ENCODE measurements at regions not wholly inside any gene's neighbourhood (a gene's known extent, or its start where the extent isn't known, plus 50 kb on each side); places are given as distances from the start of the nearest gene placed in this dataset.
"Not testable (repeated sequence)": the region's sequence is repeated elsewhere in the genome, so short reads cannot be mapped to it uniquely, and the experiment has no call there.

- no peaks in the 10 kb centered on the region for H3K36me3 ChIP-seq
- no peak for DNase-seq (ENCODE audit: low spot score)
Observed at GRCh38 chr6:150496629-150497028, 103.1 kb upstream of the PLEKHG1 start.

GRCh38 chr6:150499882-150500312 is 99.8 kb upstream of the PLEKHG1 start:
- ATAC-seq (ENCODE audit: insufficient number of reproducible peaks, low FRiP score, low read depth) (no peak), DNase-seq (ENCODE audit: low spot score) (no peak)
- H3K4me1 ChIP-seq (ENCODE audit: control insufficient read depth in 1 of 2, low read depth in 2 of 2): no peaks in the 10 kb centered on the region
- no peaks in the 10 kb centered on the region for H3K27me3 ChIP-seq (replicated peaks; ENCODE audit: insufficient read depth)
- no peak overlapping the region for H3K4me3 ChIP-seq
- H3K27ac ChIP-seq: no peak overlapping the region
- H3K9me3 ChIP-seq: no peaks in the 10 kb centered on the region
- no peaks in the 10 kb centered on the region for H3K36me3 ChIP-seq
- no peak for TF ChIP-seq CTCF (IDR thresholded peaks at IDR 0.05)

More at GRCh38 chr6:150496629-150497028, 103.1 kb upstream of the PLEKHG1 start:
- H3K4me1 ChIP-seq (ENCODE audit: control insufficient read depth in 1 of 2, low read depth in 2 of 2): no peaks in the 10 kb centered on the region
- no peaks in the 10 kb centered on the region for H3K9me3 ChIP-seq
- H3K27me3 ChIP-seq (replicated peaks; ENCODE audit: insufficient read depth): no peaks in the 10 kb centered on the region
- no peak overlapping the region for H3K27ac ChIP-seq
- TF ChIP-seq CTCF (IDR thresholded peaks at IDR 0.05): no peak
- no peak overlapping the region for H3K4me3 ChIP-seq
- ATAC-seq (ENCODE audit: insufficient number of reproducible peaks, low FRiP score, low read depth): no peak

GRCh38 chr6:150500568-150500967 is 99.1 kb upstream of the PLEKHG1 start:
- H3K27ac ChIP-seq; H3K9me3 ChIP-seq; H3K36me3 ChIP-seq; DNase-seq (ENCODE audit: low spot score); H3K27me3 ChIP-seq (replicated peaks; ENCODE audit: insufficient read depth); H3K4me1 ChIP-seq (ENCODE audit: control insufficient read depth in 1 of 2, low read depth in 2 of 2); H3K4me3 ChIP-seq; ATAC-seq (ENCODE audit: insufficient number of reproducible peaks, low FRiP score, low read depth): not testable (repeated sequence)

- ATAC-seq (ENCODE audit: insufficient number of reproducible peaks, low FRiP score, low read depth) (no peak), DNase-seq (ENCODE audit: low spot score) (no peak)
- Histone ChIP-seq H3K9me3 (no peaks in the 10 kb centered on the region), H3K27ac (no peak overlapping the region), H3K36me3 (no peaks in the 10 kb centered on the region), H3K4me1 (ENCODE audit: control insufficient read depth in 1 of 2, low read depth in 2 of 2) (no peaks in the 10 kb centered on the region), H3K27me3 (replicated peaks; ENCODE audit: insufficient read depth) (no peaks in the 10 kb centered on the region), H3K4me3 (no peak overlapping the region)
- no peak for TF ChIP-seq CTCF (IDR thresholded peaks at IDR 0.05)
Observed at GRCh38 chr6:150503041-150503440, 96.6 kb upstream of the PLEKHG1 start.

GRCh38 chr6:150503586-150504339 is 95.9 kb upstream of the PLEKHG1 start:
- Histone ChIP-seq H3K36me3 (no peaks in the 10 kb centered on the region), H3K4me1 (ENCODE audit: control insufficient read depth in 1 of 2, low read depth in 2 of 2) (no peaks in the 10 kb centered on the region), H3K4me3 (no peak overlapping the region), H3K27ac (no peak overlapping the region), H3K27me3 (replicated peaks; ENCODE audit: insufficient read depth) (no peaks in the 10 kb centered on the region), H3K9me3 (no peaks in the 10 kb centered on the region)
- no peak for TF ChIP-seq CTCF (IDR thresholded peaks at IDR 0.05)
- no peak for DNase-seq (ENCODE audit: low spot score)
- ATAC-seq (ENCODE audit: insufficient number of reproducible peaks, low FRiP score, low read depth): no peak

- DNase-seq (ENCODE audit: low spot score); H3K4me3 ChIP-seq; ATAC-seq (ENCODE audit: insufficient number of reproducible peaks, low FRiP score, low read depth); H3K9me3 ChIP-seq; H3K36me3 ChIP-seq; H3K4me1 ChIP-seq (ENCODE audit: control insufficient read depth in 1 of 2, low read depth in 2 of 2); H3K27me3 ChIP-seq (replicated peaks; ENCODE audit: insufficient read depth); H3K27ac ChIP-seq: not testable (repeated sequence)
Observed at GRCh38 chr6:150507361-150507760, 92.3 kb upstream of the PLEKHG1 start.
